Neural cell (in vitro differentiated cells): ENCODE measurements at regions not wholly inside any gene's neighbourhood (a gene's known extent, or its start where the extent isn't known, plus 50 kb on each side); places are given as distances from the start of the nearest gene placed in this dataset.

Source experiments
- H2AFZ ChIP-seq: fragments of 200-600, 300-800 bp; sonication (generic), shearing (Covaris generic); 2 replicates; pipeline ENCODE4 v1.6.0; 2014; ENCODE audit warnings: low read depth, mild to moderate bottlenecking, antibody characterized with exemption, low read length, moderate library complexity
- H3F3A ChIP-seq: fragments of 200-600 bp; shearing (Covaris generic); 2 replicates; pipeline ENCODE4 v1.6.1; 2016; ENCODE audit warnings: mild to moderate bottlenecking, moderate library complexity, mixed read lengths, antibody characterized with exemption, low read length; ENCODE audit not compliant: insufficient read depth, poor library complexity, severe bottlenecking
- H3K27ac ChIP-seq: fragments of 200-600, 300-800 bp; sonication (generic), shearing (Covaris generic); 2 replicates; pipeline ENCODE4 v1.5.1; 2014; ENCODE audit warnings: mild to moderate bottlenecking, low read length, moderate library complexity
- H3K27me3 ChIP-seq: fragments of 300-800, 200-600 bp; sonication (generic), shearing (Covaris generic); 2 replicates; pipeline ENCODE4 v1.6.0; 2014; ENCODE audit warnings: mild to moderate bottlenecking, low read depth, low read length, moderate library complexity; ENCODE audit not compliant: insufficient read depth
- H3K36me3 ChIP-seq: fragments of 300-800, 200-600 bp; sonication (generic), shearing (Covaris generic); 2 replicates; pipeline ENCODE4 v1.5.1; 2014; ENCODE audit warnings: mild to moderate bottlenecking, antibody characterized with exemption, low read length, moderate library complexity; ENCODE audit not compliant: insufficient read depth
- H3K4me2 ChIP-seq: fragments of 300-800, 200-600 bp; sonication (generic), shearing (Covaris generic); 2 replicates; pipeline ENCODE4 v1.6.0; 2014; ENCODE audit warnings: mild to moderate bottlenecking, low read length
- H3K4me3 ChIP-seq: fragments of 300-800, 200-600 bp; sonication (generic), shearing (Covaris generic); 2 replicates; pipeline ENCODE4 v1.5.1; 2014; ENCODE audit warnings: mild to moderate bottlenecking, low read length, moderate library complexity
- H3K79me2 ChIP-seq: fragments of 200-600 bp; shearing (Covaris generic); replicated peaks from 2 replicates; pipeline ENCODE4 v1.6.0; 2014; ENCODE audit warnings: mild to moderate bottlenecking, low read length, moderate library complexity; ENCODE audit not compliant: insufficient read depth
- H3K9ac ChIP-seq: fragments of 300-800, 200-600 bp; sonication (generic), shearing (Covaris generic); 2 replicates; pipeline ENCODE4 v1.6.1; 2016; ENCODE audit warnings: mild to moderate bottlenecking, low read length, mixed read lengths
- H3K9me2 ChIP-seq: fragments of 200-600 bp; shearing (Covaris generic); 2 replicates; pipeline ENCODE4 v1.6.1; 2016; ENCODE audit warnings: mild to moderate bottlenecking, low read length, mixed read lengths; ENCODE audit not compliant: insufficient read depth
- H3K9me3 ChIP-seq: fragments of 200-600, 300-800 bp; sonication (generic), shearing (Covaris generic); 2 replicates; pipeline ENCODE4 v1.6.1; 2016; ENCODE audit warnings: mild to moderate bottlenecking, mixed run types, low read length, moderate library complexity, mixed read lengths
- H4K20me1 ChIP-seq: fragments of 200-600 bp; shearing (Covaris generic); 2 replicates; pipeline ENCODE4 v1.6.1; 2016; ENCODE audit warnings: mild to moderate bottlenecking, mixed run types; ENCODE audit not compliant: insufficient read depth
- CTCF ChIP-seq: fragments of 450-650 bp; IDR thresholded peaks from 2 replicates; pipeline ENCODE4 v1.5.1; 2014; ENCODE audit warnings: antibody characterized with exemption, mild to moderate bottlenecking, moderate library complexity; ENCODE audit not compliant: poor library complexity, severe bottlenecking
- EP300 ChIP-seq: fragments of 450-650 bp; conservative IDR thresholded peaks from 2 replicates; pipeline ENCODE4 v1.6.1; 2014; ENCODE audit warnings: antibody characterized with exemption, mild to moderate bottlenecking, moderate library complexity; ENCODE audit not compliant: poor library complexity, severe bottlenecking
- EZH2 ChIP-seq: fragments of 200-600, 300-800 bp; shearing (Covaris generic), sonication (generic); IDR thresholded peaks from 2 replicates; pipeline ENCODE4 v1.6.1; 2014; ENCODE audit warnings: antibody characterized with exemption, low read length, borderline replicate concordance, mild to moderate bottlenecking; ENCODE audit not compliant: insufficient read depth, poor library complexity, severe bottlenecking
- MXI1 ChIP-seq: fragments of 450-650 bp; conservative IDR thresholded peaks from 2 replicates; pipeline ENCODE4 v1.6.1; 2014; ENCODE audit warnings: antibody characterized with exemption, mild to moderate bottlenecking; ENCODE audit not compliant: poor library complexity, severe bottlenecking
- POLR2AphosphoS5 ChIP-seq: IDR thresholded peaks from 2 replicates; pipeline ENCODE4 v1.6.1; 2012
- RAD21 ChIP-seq: fragments of 450-650 bp; conservative IDR thresholded peaks from 2 replicates; pipeline ENCODE4 v1.6.1; 2014; ENCODE audit warnings: antibody characterized with exemption, mild to moderate bottlenecking, moderate library complexity
- SMC3 ChIP-seq: fragments of 450-650 bp; conservative IDR thresholded peaks from 2 replicates; pipeline ENCODE4 v1.6.1; 2014; ENCODE audit warnings: antibody characterized with exemption, mild to moderate bottlenecking, moderate library complexity; ENCODE audit not compliant: poor library complexity
- TAF1 ChIP-seq: IDR thresholded peaks from 2 replicates; pipeline ENCODE4 v1.6.1; 2012; ENCODE audit warnings: low read depth
- TF ChIP-seq, protein P1 (sequence below): IDR thresholded peaks from 2 replicates; pipeline ENCODE4 v1.6.1; 2012; ENCODE audit warnings: borderline replicate concordance

- no peaks in the 10 kb centered on the region for H3K9me3 ChIP-seq
- H3K4me2 ChIP-seq: no peak overlapping the region
- H3K4me3 ChIP-seq: no peak overlapping the region
- no peak for TF ChIP-seq RAD21
- no peak for TF ChIP-seq POLR2AphosphoS5
- TF ChIP-seq EP300: no peak
- TF ChIP-seq TAF1: no peak
- TF ChIP-seq CTCF: no peak
- TF ChIP-seq MXI1: no peak
- TF ChIP-seq, protein P1, sequence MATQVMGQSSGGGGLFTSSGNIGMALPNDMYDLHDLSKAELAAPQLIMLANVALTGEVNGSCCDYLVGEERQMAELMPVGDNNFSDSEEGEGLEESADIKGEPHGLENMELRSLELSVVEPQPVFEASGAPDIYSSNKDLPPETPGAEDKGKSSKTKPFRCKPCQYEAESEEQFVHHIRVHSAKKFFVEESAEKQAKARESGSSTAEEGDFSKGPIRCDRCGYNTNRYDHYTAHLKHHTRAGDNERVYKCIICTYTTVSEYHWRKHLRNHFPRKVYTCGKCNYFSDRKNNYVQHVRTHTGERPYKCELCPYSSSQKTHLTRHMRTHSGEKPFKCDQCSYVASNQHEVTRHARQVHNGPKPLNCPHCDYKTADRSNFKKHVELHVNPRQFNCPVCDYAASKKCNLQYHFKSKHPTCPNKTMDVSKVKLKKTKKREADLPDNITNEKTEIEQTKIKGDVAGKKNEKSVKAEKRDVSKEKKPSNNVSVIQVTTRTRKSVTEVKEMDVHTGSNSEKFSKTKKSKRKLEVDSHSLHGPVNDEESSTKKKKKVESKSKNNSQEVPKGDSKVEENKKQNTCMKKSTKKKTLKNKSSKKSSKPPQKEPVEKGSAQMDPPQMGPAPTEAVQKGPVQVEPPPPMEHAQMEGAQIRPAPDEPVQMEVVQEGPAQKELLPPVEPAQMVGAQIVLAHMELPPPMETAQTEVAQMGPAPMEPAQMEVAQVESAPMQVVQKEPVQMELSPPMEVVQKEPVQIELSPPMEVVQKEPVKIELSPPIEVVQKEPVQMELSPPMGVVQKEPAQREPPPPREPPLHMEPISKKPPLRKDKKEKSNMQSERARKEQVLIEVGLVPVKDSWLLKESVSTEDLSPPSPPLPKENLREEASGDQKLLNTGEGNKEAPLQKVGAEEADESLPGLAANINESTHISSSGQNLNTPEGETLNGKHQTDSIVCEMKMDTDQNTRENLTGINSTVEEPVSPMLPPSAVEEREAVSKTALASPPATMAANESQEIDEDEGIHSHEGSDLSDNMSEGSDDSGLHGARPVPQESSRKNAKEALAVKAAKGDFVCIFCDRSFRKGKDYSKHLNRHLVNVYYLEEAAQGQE: no peak
- no peak for TF ChIP-seq SMC3
- TF ChIP-seq EZH2: no peak
- H3K79me2 ChIP-seq: no peaks in the 10 kb centered on the region
- no peak overlapping the region for H3K27ac ChIP-seq
- no peaks in the 10 kb centered on the region for H3K9me2 ChIP-seq
- H3K36me3 ChIP-seq: no peaks in the 10 kb centered on the region
- H2AFZ ChIP-seq: no peak overlapping the region
- H4K20me1 ChIP-seq: no peaks in the 10 kb centered on the region
- no peak overlapping the region for H3K9ac ChIP-seq
- no peaks in the 10 kb centered on the region for H3F3A ChIP-seq
- no peaks in the 10 kb centered on the region for H3K27me3 ChIP-seq
Measured at GRCh38 chr3:72151465-72152238, 366.7 kb upstream of the PROK2 start.

- Histone ChIP-seq H3K27me3 (no peaks in the 10 kb centered on the region), H3K9ac (no peak overlapping the region), H3K4me2 (no peak overlapping the region), H3K9me2 (no peaks in the 10 kb centered on the region), H3K4me3 (no peak overlapping the region), H2AFZ (no peak overlapping the region), H3K36me3 (no peaks in the 10 kb centered on the region), H3F3A (no peaks in the 10 kb centered on the region), H3K79me2 (no peaks in the 10 kb centered on the region), H3K9me3 (no peaks in the 10 kb centered on the region), H4K20me1 (no peaks in the 10 kb centered on the region), H3K27ac (no peak overlapping the region)
- TF ChIP-seq EZH2: no peak
- TF ChIP-seq RAD21: no peak
- TF ChIP-seq, protein P1: no peak
- TF ChIP-seq MXI1: no peak
- no peak for TF ChIP-seq POLR2AphosphoS5
Measured at GRCh38 chr3:72150634-72151412, 365.9 kb upstream of the PROK2 start.
